Ovary (tissue), 7 donors: ENCODE measurements at regions not wholly inside any gene's neighbourhood (a gene's known extent, or its start where the extent isn't known, plus 50 kb on each side); places are given as distances from the start of the nearest gene placed in this dataset.

Source experiments
- DNase-seq, 5 donors: peaks; one replicate each; pipeline ENCODE4 v3.0.0-alpha.2; 2019 to 2020
- H3K27ac ChIP-seq, 2 donors: fragments of 200-600 bp; one replicate each; pipeline versions ENCODE4 v1.5.1 to v1.8.0; 2019 to 2022
- H3K27me3 ChIP-seq: fragments of 200-600 bp; one replicate; pipeline ENCODE4 v1.8.0; 2022
- H3K36me3 ChIP-seq: fragments of 200-600 bp; sonication (generic); one replicate; pipeline ENCODE4 v1.5.1; 2019
- H3K4me1 ChIP-seq: one replicate; pipeline ENCODE4 v1.8.1; 2013; ENCODE audit warnings: mild to moderate bottlenecking, moderate library complexity; ENCODE audit not compliant: insufficient read depth
- H3K4me3 ChIP-seq: fragments of 200-600 bp; sonication (generic); one replicate; pipeline ENCODE4 v1.5.1; 2017
- H3K9me3 ChIP-seq, 2 donors: fragments of 200-600 bp in 1 of 2; sonication (generic) in 1 of 2; one replicate each; pipeline versions ENCODE4 v1.5.1 to v1.8.1; 2013 to 2019; ENCODE audit warnings: mild to moderate bottlenecking in 1 of 2, moderate library complexity in 1 of 2
- CTCF ChIP-seq, 3 donors: fragments of 450-650 bp in 2 of 3; fragments of 200-600 bp in 1 of 3; IDR thresholded peaks; one replicate each; pipeline versions ENCODE4 v1.5.1 to v1.8.0; 2016 to 2022; ENCODE audit warnings: antibody characterized with exemption in 3 of 3, mild to moderate bottlenecking in 1 of 3
- EP300 ChIP-seq: sonication (generic); formaldehyde crosslinking; IDR thresholded peaks from one replicate; pipeline ENCODE4 v1.6.1; 2017; ENCODE audit warnings: antibody characterized with exemption
- POLR2A ChIP-seq: fragments of 450-650 bp; IDR thresholded peaks from one replicate; pipeline ENCODE4 v1.6.1; 2017; ENCODE audit warnings: antibody characterized with exemption, mild to moderate bottlenecking, moderate library complexity
- WGBS, 3 donors: extraction: QIAGEN DNeasy Blood & Tissue Kit in 1 of 3; methylation state at CpG; one replicate each; pipeline versions ENCODE4 v1.1.5 to v1.1.7; 2013 to 2017; 5-methylcytosine and 5-hydroxymethylcytosine counted together
- intact Hi-C, 4 donors: fragments of 100-400 bp; cut with DNase I; formaldehyde crosslinking; loops; one replicate each; pipeline versions ENCODE4 v1.11.0 to v1.15.1; 2022 to 2023
- donor health status: DM: no; HTN: no; CAD: no; lungs with moderate emphysema.
- donor health status: DM: no; HTN: no; CAD: no.
- donor health status: Bipolar disorder and iron deficiency.
- donor health status: DM: no; HTN: no; CAD: no.
- donor health status: DM: yes; HTN: yes; CAD: no.

GRCh38 chr9:84513473-84513872, 156.1 kb upstream of the NTRK2 start:
- no peak overlapping the region for H3K27ac ChIP-seq
- H3K9me3 ChIP-seq: no peaks in the 10 kb centered on the region
- intact Hi-C loops: no loop called here
- DNase-seq: no peak
- 52 to 72% (median 55%) methylated on average over 1 of the region's 1 CpG for WGBS, 3 donors
- peaks cover 1% of the 10 kb centered on the region for H3K4me1 ChIP-seq
- no peaks in the 10 kb centered on the region for H3K36me3 ChIP-seq
- TF ChIP-seq POLR2A (no peak), EP300 (no peak), CTCF (IDR thresholded peaks at IDR 0.05) (no peak)
- H3K27me3 ChIP-seq: no peaks in the 10 kb centered on the region
- H3K4me3 ChIP-seq: no peak overlapping the region

DNA sequence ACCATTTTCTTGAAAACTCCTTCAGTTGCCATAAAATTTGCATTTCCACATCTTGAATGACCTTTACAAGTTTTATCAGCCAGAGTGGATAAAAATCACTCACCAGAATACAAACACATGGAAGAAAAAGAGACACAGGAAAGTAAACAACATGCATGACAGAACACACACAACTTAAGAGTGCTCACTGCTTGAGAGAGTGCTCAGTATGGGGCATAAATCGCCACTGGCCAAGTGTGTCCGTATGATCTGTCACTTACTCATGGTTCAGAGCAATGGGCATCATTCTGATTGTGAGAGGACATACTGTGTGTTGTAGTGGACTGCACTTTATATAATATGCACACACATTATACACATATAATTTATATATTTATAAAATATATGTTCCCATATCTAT, 155.6 kb upstream of the NTRK2 start:
- H3K4me3 ChIP-seq: no peak overlapping the region

DNA sequence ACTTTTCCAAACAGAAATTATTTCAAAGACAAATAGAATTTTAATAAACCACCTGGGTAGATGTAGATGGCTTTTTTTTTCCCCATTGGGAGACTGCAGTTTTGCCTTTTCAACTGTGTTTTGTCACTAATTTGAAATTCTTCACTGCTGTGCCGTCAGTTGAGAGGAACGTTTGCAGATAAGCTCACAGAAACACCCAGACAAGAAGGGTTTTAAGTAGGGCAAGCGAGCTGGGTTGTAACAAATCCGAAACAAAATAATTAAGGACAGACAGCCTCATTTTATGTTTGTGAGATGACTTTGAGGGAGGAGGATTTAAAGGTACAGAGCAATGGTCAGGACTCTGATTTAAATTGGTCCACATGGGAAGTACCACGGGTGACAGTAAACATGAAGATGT, 155.1 kb upstream of the NTRK2 start:
- H3K4me3 ChIP-seq: no peak overlapping the region
- no peak for TF ChIP-seq EP300
- no peak for TF ChIP-seq POLR2A
- no peak for TF ChIP-seq CTCF (IDR thresholded peaks at IDR 0.05)
- 10 to 23% (median 14%) methylated on average over 5 of the region's 5 CpGs for WGBS, 3 donors

More for the DNA sequence above, 155.6 kb upstream of the NTRK2 start:
- Histone ChIP-seq H3K27ac (no peak overlapping the region), H3K9me3 (no peaks in the 10 kb centered on the region), H3K4me1 (peaks cover 1% of the 10 kb centered on the region), H3K27me3 (no peaks in the 10 kb centered on the region), H3K36me3 (no peaks in the 10 kb centered on the region)
- no peak for TF ChIP-seq EP300
- no peak for TF ChIP-seq CTCF (IDR thresholded peaks at IDR 0.05)
- no peak for TF ChIP-seq POLR2A
- intact Hi-C loops: no loop called here
- WGBS, 3 donors: 85 to 90% (median 88%) methylated on average over 2 of the region's 2 CpGs
- DNase-seq: no peak

GRCh38 chr9:84517026-84517425, 152.5 kb upstream of the NTRK2 start:
- Histone ChIP-seq H3K27me3 (no peaks in the 10 kb centered on the region), H3K4me3 (no peak overlapping the region), H3K9me3 (no peaks in the 10 kb centered on the region), H3K27ac (no peak overlapping the region), H3K36me3 (no peaks in the 10 kb centered on the region), H3K4me1 (peaks cover 1% of the 10 kb centered on the region)
- DNase-seq: no peak
- WGBS, 3 donors: 80 to 93% (median 92%) methylated on average over 5 of the region's 5 CpGs
- TF ChIP-seq CTCF (IDR thresholded peaks at IDR 0.05): no peak
- TF ChIP-seq EP300: no peak
- TF ChIP-seq POLR2A: no peak
- intact Hi-C loops: no loop called here

More for the DNA sequence above, 155.1 kb upstream of the NTRK2 start:
- intact Hi-C loops: no loop called here
- Histone ChIP-seq H3K36me3 (no peaks in the 10 kb centered on the region), H3K27me3 (no peaks in the 10 kb centered on the region), H3K9me3 (no peaks in the 10 kb centered on the region), H3K27ac (no peak overlapping the region), H3K4me1 (peaks cover 1% of the 10 kb centered on the region)
- DNase-seq: no peak

DNA sequence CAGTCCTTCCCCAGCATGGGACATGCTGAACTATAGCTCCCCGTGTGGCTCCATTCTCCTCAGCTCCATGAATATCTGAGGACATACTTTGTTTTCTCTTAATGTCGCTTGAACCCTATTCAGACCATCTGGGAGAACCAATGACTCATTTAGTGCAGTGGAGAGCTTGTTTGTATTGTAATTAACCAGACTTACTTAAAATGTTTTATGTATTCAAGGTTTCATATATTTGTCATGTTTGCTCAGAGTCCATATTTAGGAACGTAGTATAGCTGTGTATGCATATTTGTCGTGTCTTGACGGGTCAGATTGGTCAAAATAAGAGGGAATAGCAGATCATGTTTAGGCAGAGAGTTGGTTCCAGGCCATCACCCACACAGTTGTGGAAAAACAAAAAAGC, 150.1 kb upstream of the NTRK2 start:
- no peaks in the 10 kb centered on the region for H3K4me1 ChIP-seq
- H3K36me3 ChIP-seq: no peaks in the 10 kb centered on the region
- no peaks in the 10 kb centered on the region for H3K27me3 ChIP-seq
- intact Hi-C loops: no loop called here
- WGBS, 3 donors: 81 to 92% (median 86%) methylated on average over 5 of the region's 5 CpGs
- no peak for TF ChIP-seq CTCF (IDR thresholded peaks at IDR 0.05)
- no peak for TF ChIP-seq POLR2A
- H3K9me3 ChIP-seq: no peaks in the 10 kb centered on the region
- no peak overlapping the region for H3K4me3 ChIP-seq
- DNase-seq: no peak
- H3K27ac ChIP-seq: no peak overlapping the region
